Fibroblast of the aortic adventitia (primary cell): ENCODE measurements at regions not wholly inside any gene's neighbourhood (a gene's known extent, or its start where the extent isn't known, plus 50 kb on each side); places are given as distances from the start of the nearest gene placed in this dataset.

Experiments used
- DNase-seq: peaks from one replicate; pipeline ENCODE4 v3.0.0-alpha.2; 2010; ENCODE audit warnings: low read depth
- H3K4me3 ChIP-seq: 2 replicates; pipeline ENCODE4 v1.5.1; 2011; ENCODE audit warnings: low read depth, mild to moderate bottlenecking, control low read depth, low read length, moderate library complexity
- TF ChIP-seq, protein P1 (sequence below): IDR thresholded peaks from 2 replicates; pipeline ENCODE4 v1.5.1; 2011; ENCODE audit warnings: mild to moderate bottlenecking, low read length, control low read depth, inconsistent platforms; ENCODE audit not compliant: insufficient read depth

DNA sequence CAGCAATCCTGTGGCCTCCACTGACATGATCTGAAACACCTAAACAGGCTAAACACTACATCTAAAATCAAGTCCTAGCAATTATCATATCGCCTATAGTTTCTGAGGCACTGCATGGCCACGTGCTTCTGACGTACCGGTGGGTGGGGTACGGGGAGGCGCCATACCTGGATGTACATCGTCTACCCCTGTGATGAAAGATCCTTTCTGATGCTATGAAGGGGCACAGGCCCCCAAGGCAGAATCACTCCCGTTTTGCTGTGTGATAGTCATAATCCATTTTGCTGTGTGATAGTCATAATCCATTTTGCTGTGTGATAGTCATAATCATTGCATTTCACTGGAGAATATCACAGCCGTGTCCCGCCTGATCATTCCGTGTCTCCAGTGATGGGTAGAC, 118.7 kb upstream of the SOX1 start:
- TF ChIP-seq, protein P1, sequence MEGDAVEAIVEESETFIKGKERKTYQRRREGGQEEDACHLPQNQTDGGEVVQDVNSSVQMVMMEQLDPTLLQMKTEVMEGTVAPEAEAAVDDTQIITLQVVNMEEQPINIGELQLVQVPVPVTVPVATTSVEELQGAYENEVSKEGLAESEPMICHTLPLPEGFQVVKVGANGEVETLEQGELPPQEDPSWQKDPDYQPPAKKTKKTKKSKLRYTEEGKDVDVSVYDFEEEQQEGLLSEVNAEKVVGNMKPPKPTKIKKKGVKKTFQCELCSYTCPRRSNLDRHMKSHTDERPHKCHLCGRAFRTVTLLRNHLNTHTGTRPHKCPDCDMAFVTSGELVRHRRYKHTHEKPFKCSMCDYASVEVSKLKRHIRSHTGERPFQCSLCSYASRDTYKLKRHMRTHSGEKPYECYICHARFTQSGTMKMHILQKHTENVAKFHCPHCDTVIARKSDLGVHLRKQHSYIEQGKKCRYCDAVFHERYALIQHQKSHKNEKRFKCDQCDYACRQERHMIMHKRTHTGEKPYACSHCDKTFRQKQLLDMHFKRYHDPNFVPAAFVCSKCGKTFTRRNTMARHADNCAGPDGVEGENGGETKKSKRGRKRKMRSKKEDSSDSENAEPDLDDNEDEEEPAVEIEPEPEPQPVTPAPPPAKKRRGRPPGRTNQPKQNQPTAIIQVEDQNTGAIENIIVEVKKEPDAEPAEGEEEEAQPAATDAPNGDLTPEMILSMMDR: no peak
- no peak overlapping the region for H3K4me3 ChIP-seq
- no peak for DNase-seq

DNA sequence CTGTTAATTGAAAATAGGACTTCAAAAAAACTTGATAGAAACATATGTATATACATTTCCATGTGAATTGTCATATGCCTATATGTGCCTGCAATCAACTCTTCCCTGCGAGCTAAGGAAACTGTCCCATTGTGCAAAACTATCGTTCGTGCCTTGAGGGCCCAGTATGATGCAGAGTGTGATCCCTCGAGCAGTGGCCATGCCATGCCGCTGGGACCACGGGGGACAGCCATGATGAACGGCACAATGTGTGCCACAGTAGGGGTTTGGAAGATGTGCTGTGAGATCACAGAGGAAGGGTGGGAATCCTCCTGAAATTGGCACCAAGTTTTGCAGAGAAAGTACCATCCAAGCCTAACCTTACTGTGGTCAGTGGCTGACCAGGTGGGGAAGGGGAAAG, 118.1 kb upstream of the SOX1 start:
- TF ChIP-seq, protein P1: no peak
- DNase-seq: no peak
- H3K4me3 ChIP-seq: no peak overlapping the region

DNA sequence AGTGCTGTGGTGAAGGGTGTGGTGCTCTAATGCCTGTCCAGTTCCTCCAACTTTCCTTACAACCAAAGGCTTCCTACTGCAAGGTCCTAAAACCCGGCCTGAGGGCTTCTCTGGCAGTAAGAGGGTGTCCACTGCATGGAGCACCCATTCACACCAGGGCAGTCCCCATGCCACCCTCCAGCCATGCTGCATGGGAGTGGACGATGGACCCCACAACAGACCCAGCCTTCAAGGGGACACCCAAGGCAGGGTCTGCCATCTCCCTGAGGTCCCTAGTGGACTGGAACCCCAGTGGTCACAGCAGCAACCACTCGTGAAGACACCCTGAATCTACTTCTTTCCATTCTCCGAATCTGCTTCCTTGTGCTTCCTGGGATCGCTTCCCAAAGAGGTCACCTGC, 117.6 kb upstream of the SOX1 start:
- H3K4me3 ChIP-seq: no peak overlapping the region
- TF ChIP-seq, protein P1: no peak
- DNase-seq: no peak

DNA sequence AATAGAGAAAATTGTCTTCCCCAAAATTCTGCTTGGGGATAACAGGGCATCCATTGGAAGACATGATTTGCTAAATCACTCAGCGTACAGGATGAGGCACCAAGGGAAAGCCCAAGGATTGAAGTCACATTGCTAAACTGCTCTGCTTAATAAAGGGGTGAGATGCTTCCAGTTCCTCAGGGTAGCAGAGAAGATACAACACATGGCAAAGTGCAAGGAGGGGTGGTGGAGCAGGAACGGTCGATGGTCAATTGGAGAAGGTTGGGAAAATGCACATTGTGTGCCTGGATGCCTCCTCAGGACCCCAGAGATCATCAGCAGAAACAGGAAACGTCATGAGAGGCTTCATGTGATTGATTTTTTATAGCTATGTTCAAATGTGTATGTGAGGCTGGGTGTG, 116.3 kb upstream of the SOX1 start:
- H3K4me3 ChIP-seq: no peak overlapping the region
- DNase-seq: no peak
- TF ChIP-seq, protein P1: no peak

DNA sequence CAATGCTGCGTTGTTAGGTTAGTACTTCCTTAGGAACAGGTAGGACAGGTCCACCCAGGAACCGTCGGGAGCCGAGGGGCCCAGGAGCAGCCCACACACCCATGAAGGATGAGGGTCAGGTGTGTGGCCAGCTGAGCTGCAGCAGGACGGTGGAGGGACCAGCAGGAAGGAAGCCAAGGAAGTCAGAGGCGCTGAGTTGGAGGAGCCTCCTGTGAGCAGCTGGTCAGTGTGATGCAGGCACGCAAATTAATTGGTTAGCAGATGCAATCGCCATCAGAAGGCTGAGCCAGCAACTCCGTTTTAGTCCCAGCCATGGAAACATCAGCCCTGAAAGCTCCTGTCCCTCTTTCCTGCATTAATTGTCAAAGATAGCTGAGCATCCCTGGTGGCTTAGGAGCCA, 114.9 kb upstream of the SOX1 start:
- TF ChIP-seq, protein P1: no peak
- no peak overlapping the region for H3K4me3 ChIP-seq
- DNase-seq: no peak

DNA sequence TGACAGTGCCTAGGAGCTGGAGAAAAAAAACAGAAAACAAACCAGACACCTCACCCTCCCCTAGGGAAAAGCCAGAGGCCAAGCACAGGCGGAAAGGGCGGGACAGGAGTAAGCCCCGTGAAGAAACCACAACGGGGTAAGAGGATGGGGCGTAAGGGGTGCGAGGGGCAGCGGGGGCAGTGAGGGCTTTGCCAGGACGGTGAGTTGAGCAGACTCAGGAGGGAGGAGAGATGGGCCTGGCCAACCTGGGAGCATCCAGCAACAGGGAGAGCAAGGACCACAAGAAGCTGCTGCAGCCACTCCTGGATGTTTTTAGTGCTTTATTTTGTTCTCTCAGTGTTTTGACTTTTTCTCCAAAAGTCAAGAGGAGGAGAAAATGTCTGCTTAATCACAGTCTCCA, 114.1 kb upstream of the SOX1 start:
- no peak overlapping the region for H3K4me3 ChIP-seq
- TF ChIP-seq, protein P1: no peak
- no peak for DNase-seq

DNA sequence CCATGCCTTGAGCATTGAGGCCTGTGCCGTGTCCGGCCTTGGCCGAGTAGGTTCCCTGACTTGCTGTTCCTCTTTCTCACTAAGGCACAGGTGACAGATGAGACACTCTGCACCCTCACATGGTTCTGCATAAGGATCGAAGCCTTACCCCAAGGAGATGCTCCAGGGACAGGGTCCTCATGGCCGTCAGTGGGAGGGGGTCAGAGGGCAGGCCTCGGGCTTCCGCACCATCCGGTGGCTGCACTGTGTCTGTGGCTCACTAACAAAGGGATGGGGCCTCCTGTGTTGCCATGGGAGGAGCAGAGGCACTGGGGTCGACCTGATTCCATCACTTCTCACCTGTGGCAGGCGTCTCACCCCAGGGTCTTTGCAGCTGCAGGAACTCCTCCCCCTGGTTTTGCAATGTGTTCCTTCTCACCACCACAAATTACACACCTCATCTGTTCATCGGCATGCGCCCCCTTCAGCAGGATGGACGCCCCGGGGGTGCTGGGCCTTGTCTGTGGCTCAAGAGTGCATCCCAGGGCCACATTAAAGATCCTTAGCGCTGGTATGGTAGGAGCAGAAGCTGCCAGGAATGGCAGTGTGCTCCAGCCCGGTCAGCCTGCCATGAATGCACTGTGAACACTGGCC, 113.3 kb upstream of the SOX1 start:
- no peak overlapping the region for H3K4me3 ChIP-seq
- TF ChIP-seq, protein P1: no peak
- no peak for DNase-seq
